HG03066 (cell line): ENCODE measurements at regions not wholly inside any gene's neighbourhood (a gene's known extent, or its start where the extent isn't known, plus 50 kb on each side); places are given as distances from the start of the nearest gene placed in this dataset.

Experiments
- ATAC-seq: cut with Tn5 transposase; IDR thresholded peaks from one replicate; pipeline ENCODE4 v1.9.1; 2021; ENCODE audit warnings: low read depth; ENCODE audit not compliant: unreplicated experiment

DNA sequence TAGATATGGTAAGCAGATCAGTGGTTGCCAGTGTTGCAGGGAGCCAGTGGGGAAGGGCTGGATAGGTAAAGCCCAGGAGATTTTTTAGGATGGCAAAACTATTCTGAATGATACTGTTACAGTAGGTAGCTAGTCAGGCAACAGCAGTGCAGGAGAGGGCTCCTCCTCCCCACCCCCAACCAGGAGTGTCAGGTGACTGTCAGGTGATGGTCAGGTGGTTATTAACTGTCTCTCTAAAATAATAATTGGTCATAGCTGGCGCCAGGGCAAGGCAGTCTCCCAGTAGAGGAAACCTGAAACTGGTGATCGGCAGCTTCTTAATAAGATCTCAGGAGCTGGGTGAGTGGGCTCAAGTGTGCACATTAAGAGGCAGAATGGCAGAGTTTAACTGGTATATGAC, 201.6 kb upstream of the PARD3B start:
- no peak for ATAC-seq

DNA sequence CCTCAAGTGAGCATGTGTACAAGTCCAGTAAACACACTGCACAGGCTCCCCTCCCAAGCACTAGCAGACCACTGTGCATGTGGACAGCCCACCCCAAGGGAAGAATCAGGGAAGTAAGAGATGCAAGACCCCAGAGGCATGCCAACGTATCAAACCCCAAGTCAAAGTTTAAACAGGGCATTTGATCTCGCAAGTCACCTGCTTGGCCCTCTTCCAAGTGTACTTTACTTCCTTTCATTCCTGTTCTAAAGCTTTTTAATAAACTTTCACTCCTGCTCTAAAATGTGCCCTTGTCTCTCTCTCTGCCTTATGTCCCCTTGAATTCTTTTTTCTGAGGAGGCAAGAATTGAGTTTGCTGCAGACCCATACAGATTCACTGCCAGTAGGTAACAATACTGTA, 201.2 kb upstream of the PARD3B start:
- no peak for ATAC-seq

DNA sequence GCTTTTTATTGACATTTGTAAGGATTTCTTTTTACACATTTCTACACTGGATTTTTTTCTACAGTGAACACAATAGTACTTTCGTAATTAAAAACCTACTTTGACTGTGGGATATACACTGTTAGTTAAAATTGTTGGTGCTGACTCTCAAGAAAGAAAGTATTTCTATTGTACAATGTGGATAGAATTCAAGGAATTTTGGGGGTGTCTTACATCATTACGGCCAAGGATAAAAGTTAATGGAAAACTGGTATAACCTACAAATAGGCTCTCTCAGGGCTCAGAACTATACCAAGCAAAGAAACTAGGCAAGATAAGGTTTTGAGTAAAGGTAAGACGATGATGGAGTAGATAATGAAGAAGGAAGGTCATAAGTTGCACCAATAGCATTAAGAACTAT, 198.4 kb upstream of the PARD3B start:
- no peak for ATAC-seq

DNA sequence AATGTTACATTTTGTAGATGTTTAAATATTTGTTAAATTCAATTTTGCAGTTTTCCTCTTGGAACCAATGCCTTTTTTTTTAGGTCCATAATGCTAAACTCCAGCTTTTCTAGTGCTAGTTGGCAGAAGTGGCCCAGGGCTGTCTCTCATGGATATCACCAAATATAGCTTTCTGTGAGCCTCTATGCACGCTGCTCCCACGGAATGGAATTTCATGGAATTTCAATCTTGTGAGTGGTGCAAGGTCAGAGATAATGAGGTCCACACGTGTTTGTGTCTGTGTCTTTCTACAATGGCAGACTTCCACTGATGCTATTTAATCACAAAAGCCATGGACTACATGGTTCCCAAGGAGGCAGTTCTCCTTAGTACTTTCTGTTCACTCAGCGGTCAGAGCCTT, 191.5 kb upstream of the PARD3B start:
- ATAC-seq, result no peak

DNA sequence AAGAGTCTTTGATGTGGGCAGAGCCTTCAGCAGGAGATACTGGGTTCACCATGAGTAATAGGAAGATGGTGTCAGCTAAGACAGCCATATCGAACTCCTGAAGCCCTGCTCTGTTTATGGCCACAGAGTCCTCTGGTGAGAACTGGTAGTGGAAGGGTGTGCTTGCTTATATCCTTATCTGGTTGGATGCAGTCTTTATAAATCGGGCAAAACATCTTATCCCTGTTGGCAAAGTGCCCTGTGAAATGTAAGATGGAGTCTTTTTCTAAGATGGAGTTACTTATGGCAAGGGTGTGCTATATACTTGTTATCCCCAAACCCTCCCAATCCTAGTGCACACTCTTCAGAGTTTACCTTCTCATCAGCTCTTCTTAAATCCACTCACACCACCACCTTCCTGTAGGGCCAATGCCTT, 190.8 kb upstream of the PARD3B start:
- no peak for ATAC-seq

DNA sequence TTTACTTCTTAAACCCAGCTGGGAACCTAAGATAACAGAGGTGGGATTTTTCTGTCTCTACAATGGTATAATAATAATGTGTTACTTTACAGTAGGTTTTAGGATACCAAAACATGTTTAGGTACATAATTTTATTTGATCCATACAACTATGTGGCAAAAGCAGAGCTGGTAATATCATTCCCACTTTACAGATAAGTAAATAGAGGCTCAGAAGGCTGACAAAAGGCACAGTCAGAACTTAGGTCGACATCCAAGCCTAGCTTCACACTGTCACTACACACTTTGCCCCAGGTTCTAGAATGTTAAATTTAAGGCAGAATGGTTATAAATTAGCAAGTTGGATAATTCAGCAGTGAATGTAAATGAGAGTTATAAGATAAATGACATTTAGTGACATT, 189.6 kb upstream of the PARD3B start:
- no peak for ATAC-seq

DNA sequence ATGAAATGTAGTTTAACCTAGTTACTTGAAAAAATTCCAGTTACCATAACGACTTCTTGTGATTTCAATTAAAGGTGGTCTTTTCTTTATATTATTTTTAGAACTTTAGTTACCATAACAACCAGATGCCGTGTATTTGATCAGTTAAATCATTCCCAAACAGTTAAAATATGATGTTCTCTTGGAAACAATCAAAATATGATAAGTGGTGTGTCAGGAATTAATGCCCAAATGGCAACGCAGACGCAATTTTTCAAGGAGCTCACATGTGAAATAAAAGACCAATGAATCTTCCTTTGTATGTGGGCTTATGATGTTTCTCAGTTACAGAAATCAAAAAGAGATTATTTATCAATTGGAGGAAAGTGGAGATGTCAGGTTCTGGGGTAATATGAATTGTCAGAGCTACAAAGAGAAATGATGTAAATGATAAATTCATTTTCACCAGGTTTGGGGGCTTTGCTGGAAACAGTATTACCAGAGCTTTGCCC, 189.1 kb upstream of the PARD3B start:
- ATAC-seq, result no peak

DNA sequence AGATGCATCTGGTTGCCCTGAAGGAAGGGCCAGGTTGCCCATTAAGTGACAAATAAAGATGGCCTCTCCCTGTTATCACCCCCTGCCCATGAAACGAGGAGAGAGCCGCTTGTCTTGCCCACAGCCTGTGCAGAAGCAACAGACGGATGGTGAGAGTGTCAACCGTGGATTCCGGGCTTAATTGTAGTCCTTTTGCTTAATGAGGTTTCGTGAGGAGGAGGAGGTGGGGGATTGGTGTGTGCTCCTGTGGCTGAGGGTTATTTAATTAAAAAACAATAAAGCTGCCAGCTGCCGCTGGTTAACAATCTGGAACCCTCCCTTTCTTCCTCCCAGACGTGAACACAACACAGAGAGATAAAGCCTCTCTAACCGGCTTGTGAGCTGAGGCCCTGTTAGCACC, 188.0 kb upstream of the PARD3B start:
- no peak for ATAC-seq

DNA sequence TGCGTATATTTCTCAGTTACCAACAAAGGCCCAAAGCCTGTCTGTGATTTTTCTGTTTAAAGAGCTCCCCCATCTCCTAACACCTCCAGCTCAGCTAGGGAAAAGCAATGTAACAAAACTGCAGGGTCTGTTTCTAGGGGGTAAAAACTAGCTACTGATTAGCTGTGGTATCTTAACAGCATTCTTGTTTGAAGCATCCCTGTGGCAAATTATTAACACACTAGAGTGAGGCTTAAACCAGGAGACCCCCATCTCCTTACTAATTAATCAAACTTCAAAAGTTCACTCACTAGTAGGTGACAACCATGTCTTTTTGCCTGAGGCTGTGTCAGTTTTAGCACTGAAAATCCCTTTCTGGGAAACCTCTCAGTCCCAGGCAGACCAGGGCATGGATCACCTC, 186.2 kb upstream of the PARD3B start:
- no peak for ATAC-seq

DNA sequence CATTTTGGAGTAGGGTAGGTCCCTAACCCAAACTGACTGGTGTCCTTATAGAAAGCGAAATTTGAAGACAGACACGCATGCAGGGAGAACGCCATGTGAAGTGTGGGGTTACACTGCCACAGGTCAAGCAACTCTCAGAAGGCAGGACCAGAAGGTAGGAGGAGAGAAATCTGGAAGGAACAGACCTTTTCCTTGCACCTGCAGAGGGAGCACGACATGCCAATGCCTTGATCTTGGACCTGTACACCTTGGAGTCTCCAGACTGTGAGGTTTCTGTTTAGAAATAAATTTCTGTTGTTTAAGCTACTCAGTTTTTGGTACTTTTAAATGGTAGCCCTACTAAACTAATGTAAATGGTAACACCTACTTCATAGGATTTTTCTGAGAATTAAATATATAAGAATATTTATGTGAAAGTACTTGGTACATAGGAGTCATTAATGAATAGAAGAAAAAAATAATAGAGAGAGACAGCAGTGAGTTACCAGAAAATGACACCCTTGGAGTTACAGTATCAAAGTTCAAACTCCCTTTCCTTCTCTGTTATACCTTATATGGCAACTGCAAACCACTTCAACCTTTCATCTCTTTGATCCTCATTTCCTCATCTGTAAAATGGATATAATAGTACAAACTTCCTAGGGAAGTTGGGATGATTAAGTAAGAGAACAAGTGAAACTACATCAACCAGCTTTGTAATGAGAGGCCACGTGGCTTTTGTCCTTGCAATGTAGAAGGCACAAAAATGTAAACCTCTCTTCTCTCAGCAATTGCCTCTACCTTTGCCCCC, 184.9 kb upstream of the PARD3B start:
- no peak for ATAC-seq

DNA sequence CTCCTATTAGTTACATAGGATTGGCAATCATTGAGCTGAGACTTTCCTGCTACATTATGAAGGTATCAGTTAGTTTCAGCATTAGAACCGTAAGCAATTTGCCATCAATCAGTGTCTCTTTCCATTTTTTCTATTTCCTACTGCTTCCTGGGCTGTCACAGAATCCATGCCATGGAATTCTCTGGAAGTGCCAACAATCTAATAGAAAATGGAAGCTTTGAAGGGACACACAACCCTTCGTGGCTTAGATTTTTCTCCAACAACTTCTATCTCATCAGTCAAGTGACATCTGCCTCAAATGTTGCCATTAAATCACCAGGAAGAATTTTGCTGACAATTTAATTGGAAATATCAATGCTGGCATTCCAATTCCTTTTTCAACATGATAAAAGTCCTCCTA, 183.5 kb upstream of the PARD3B start:
- no peak for ATAC-seq

DNA sequence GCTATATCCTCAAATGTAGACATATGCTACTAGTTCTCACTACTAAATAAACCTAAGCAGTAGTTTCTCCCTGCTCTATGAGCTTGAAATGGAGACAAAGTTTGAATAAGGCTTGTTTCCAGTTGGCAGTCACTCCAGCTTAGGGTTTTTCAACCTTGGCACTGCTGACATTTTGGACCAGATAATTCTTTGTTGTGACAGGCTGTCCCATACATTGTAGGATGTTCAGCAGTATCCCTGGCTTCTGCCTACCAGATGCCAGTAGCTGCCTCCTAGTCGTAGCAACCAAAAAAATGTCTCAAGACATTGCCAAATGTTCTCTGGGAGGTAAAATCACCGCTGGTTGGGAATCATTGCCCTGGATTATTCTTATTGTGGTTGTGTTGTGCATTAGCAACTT, 182.7 kb upstream of the PARD3B start:
- no peak for ATAC-seq

DNA sequence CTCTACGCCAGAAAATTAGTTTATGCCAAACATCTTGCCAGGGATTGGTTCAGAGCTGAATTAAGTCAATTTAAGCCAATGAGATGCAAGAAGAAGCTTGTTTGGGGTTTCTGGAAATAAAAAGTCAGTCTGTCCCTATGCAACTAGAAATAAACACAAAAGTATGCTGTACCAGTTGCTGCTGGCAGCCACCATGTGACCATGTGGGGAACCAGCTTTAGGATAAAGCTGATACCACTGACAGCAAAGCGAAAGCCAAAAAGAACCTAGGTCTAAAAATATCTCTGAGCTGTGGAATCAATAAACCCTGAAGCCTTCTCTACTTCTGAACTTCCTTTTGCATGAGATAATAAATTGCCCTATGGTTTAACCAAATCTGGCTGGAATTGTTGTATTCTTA, 181.8 kb upstream of the PARD3B start:
- no peak for ATAC-seq

DNA sequence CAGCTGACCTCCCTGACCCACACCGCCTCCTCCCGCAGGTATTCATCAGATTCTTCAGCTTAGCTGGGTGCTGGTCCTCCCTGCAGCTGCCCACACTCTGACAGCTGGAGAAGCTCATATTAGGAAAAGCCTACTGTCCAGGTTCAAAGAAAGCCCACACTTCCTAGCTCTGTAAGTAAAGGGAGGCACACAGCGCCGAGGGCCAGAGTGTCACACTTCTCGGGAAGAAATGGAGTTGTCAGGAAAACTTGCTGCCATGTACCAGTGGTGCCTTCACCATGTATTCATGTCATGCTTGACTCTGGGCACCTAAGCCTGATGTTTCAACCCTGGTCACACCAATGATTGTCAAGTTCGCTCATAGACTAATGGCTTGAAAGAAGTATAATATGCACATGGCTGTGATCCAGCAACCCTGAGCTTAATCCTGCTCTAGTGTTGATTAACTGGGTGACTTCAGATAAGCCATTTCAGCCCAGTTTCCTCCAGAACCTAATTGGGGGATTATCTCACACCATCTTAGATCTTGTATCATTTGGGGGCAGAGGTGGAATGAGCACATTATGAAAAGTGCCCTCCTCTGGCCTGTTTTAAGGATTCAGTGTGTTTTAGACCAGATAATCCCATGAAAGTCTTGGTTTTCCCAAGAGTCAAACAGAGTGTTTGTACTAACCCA, 180.3 kb upstream of the PARD3B start:
- no peak for ATAC-seq

DNA sequence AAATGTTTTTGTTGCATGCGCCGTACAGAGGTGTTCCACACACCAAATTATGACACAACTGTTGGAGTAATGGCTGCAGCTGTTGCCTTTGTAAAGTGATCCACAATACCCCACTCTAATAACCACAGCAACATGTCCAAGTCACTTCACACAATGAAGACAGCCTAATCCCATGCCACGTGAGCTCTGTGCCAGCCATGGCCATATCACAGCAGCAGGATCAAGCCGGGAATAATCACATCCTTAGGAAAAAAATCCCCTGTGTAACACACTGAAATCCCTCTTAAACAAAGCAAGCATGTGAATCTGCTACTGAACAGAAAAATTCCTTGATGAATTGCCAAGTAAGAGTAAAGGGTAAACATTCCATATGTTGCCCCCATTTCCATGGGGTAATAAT, 179.5 kb upstream of the PARD3B start:
- no peak for ATAC-seq

DNA sequence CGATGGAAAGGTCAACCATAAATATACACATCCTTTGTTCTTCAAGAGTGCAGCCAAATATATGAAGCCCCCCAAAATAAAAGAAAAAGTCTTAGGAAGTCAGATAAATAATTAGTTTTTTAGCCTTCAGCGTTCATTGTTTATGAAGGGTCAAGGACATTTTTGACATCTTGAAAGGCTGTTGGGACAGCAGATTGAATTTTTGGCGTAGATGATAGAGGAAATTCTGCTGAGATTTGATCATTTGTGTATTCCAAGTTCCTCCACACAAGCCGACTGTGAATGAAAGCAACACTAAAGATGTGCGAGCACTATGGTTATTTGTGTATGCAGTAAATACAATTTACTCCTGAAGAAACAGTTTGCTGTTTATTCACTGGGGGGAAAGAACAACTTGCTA, 177.8 kb upstream of the PARD3B start:
- no peak for ATAC-seq

DNA sequence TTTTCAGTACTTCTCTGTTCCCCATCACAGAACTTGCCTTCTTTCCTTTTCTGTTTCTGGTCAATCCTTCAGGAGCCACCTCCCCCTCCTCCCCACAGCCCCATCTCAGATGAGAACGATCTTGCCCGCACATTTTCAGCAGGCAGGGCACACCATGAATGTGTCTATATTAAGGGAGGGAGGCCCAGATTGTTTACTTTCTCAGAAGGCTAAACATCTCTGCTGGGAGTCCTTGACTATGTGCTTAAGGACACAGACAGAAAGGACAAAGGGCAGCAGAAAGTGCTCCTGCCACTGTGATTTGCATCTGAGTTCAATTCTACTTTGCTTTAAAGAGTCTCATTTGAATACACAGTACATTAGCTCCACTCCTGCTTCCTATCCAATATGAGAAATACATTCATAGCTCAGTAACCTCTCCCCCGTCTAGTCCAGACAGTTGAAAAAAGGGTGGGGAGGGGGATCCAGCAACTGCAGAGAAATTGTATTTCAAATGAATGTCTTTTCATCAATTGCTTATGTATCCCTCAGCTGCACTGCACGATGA, 175.0 kb upstream of the PARD3B start:
- ATAC-seq, result no peak

DNA sequence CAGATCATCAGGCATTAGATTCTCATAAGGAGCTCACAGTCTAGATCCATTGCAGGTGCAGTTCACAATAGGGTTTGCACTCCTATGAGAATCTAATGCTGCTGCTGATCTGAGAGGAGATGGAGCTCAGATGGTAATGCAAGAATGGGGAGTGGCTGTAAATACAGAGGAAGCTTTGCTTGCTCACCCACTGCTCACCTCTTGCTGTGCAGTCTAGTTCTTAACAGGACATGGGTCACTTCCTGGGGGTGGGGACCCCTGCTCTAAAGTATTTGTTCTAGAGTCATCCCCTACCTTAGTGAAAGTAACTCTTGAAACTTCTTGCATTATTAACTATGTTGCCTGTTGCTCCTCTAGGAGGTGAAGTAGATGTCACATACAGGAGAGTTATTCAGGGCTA, 171.3 kb upstream of the PARD3B start:
- no peak for ATAC-seq

DNA sequence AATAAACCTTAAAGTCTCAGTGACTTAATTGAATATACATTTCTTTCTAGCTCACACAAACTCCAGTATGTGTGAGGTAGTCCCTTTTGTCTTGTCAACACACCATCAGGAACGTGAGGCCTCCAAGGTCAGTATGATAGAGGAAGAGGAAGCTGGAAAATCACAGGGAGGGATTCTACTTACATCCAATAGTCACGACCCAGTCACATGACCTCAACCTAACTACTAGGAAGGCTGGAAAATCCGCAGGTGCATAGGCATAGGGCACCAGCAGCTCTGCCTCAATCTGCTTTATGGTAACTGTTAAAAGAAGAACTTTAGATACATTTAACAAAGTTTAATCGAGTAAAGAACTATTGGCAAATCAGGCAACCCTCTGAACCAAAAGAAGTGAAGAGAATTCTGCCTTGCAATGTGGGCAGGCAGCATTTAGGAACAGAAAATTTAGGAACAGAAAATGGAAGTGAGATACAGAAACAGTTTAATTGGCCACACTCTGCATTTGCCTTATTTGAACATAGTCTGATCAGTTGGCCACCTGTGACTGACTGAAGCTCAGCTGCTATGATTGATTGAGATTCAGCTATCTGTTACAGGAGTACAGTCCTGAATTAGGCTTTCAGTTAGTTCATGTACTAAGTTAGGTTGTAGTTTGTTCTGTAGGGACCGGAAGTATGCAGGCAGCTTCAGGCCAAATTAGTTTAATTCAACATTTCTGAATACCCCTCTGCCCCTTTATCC, 165.0 kb upstream of the PARD3B start:
- ATAC-seq, result no peak

DNA sequence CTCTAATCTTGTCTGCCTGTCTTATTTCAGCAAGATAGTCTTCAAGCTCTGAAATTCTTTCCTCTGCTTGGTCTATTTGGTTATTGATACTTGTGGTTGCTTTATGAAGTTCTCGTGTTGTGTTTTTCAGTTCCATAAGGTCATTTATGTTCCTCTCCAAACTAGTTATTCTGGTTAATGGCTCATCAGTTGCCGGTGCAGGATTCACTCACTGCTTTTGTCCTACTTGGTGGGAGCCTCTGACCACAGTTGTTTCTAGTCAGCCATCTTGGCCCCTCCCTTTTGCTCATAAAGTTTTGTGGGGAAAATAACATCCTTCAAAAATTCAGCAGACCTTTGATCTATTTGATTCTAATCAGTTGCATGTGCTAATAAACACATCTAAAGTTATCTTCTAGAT, 158.6 kb upstream of the PARD3B start:
- no peak for ATAC-seq

DNA sequence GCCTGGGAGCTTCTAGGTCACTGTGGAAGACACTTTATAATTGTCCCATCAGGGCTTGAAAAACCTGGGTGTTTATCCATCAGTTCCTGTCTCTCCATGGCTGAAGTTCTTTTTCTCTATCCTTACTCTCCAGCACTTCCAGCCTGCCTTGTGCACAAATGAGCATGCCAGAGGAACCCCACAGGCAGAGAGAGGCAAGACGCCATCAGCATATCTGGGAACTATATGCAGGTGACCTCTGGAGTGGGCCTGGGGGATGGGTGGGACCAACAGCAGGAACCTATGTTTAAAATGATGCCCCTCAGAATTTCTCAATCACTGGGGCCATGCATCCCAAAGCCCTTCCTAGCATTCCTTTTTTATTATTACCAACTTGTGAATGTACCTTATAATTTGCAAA, 156.2 kb upstream of the PARD3B start:
- no peak for ATAC-seq
